ENCODE measurements at regions not wholly inside any gene's neighbourhood (a gene's known extent, or its start where the extent isn't known, plus 50 kb on each side); places are given as distances from the start of the nearest gene placed in this dataset.

DNA sequence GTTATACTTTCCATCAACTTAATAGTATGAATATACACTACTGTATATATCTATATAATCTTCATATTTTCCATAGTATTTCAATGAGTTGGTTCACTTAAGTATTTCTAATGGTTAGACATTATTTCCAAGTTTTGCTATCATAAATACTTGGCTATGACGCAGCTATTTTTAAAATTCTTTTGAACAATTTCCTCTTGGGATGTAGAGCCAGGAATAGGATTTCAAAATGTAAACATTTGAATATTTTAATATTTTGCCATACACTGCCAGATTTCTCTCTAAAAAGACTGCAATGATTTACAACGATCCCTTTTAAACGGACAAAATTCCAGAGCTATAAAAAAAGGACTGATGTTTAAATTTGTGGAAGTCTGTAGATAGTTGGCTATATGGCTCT lies 95.6 kb downstream of the NUP35 start:
- TF ChIP-seq POLR2A (IDR thresholded peaks at IDR 0.05) = no peak
- TF ChIP-seq, protein P1, sequence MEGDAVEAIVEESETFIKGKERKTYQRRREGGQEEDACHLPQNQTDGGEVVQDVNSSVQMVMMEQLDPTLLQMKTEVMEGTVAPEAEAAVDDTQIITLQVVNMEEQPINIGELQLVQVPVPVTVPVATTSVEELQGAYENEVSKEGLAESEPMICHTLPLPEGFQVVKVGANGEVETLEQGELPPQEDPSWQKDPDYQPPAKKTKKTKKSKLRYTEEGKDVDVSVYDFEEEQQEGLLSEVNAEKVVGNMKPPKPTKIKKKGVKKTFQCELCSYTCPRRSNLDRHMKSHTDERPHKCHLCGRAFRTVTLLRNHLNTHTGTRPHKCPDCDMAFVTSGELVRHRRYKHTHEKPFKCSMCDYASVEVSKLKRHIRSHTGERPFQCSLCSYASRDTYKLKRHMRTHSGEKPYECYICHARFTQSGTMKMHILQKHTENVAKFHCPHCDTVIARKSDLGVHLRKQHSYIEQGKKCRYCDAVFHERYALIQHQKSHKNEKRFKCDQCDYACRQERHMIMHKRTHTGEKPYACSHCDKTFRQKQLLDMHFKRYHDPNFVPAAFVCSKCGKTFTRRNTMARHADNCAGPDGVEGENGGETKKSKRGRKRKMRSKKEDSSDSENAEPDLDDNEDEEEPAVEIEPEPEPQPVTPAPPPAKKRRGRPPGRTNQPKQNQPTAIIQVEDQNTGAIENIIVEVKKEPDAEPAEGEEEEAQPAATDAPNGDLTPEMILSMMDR (IDR thresholded peaks at IDR 0.05) = no peak

Measured in thyroid gland (tissue), 4 donors.